ENCODE measurements at regions not wholly inside any gene's neighbourhood (a gene's known extent, or its start where the extent isn't known, plus 50 kb on each side); places are given as distances from the start of the nearest gene placed in this dataset.

DNA sequence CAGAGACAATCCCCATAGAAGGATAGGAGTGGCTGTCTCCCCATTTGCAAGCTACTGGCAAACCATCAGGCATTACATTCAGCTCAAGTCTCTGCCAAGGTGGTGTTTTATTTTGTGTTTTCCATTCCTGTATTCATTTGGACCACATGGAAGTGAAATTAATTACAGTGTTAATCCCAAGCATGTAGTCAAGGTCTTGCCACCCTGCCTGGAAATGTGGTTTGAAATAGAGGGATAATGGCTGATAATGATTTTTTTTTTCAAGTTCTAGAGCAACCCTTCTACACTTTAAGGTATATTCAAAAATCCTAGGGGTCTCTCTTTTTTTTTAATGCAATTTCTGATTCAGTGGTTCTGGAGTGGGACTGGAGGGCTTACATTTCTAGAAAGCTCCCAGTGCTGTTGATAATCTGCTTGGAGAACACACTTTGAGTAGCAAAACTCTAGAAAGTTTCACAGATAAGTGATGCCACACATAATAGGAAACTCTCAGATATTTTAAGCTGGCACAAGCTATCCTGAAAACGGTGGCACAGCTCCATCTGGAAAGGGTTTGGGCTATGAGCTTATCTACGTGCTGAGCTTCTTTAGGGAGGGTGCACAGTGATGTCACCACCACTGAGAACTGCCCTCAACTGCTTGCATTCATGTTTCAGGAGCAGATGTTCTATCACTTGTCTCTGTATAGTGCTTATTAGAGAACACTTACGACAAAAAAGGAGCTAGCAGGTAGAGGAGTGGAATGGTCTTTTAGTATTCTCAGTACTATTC is 140.1 kb upstream of the IL12A start:
- no peak for DNase-seq (ENCODE audit: low read depth)

DNA sequence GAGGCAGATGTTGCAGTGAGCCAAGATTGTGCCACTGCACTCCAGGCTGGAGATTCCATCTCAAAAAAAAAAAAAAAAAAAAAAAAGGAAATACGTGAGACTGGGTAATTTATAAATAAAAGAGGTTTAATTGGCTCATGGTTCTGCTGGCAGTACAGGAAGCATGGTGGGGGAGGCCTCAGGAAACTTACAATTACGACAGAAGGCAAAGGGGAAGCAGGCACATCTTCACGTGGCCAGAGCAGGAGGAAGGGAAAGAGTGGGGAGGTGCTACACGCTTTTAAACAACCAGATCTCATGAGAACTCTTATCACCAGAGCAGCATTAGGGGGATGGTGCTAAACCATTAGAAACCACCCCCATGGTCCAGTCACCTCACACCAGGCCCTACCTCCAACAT is 138.2 kb upstream of the IL12A start:
- no peak for DNase-seq (ENCODE audit: low read depth)

DNA sequence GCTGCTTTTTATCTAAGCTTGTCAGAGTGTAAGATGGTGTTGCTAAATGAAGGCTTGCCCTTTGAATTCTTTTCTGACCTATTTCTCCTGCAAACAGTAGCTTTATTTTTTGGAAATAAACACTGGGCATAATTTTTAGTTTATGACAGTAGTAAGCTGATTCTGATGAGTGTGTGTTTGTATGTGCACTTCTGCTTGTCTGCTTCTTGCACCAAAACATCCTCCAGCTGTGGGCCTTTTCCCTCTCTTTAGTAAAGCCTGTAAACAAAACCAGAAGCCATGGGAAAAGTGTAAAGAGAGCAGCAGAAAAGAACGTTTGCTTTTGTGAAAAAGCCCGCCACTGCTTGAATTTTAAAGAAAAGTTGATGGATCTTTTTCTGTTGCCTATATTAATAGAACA is 136.4 kb upstream of the IL12A start:
- no peak for DNase-seq (ENCODE audit: low read depth)

DNA sequence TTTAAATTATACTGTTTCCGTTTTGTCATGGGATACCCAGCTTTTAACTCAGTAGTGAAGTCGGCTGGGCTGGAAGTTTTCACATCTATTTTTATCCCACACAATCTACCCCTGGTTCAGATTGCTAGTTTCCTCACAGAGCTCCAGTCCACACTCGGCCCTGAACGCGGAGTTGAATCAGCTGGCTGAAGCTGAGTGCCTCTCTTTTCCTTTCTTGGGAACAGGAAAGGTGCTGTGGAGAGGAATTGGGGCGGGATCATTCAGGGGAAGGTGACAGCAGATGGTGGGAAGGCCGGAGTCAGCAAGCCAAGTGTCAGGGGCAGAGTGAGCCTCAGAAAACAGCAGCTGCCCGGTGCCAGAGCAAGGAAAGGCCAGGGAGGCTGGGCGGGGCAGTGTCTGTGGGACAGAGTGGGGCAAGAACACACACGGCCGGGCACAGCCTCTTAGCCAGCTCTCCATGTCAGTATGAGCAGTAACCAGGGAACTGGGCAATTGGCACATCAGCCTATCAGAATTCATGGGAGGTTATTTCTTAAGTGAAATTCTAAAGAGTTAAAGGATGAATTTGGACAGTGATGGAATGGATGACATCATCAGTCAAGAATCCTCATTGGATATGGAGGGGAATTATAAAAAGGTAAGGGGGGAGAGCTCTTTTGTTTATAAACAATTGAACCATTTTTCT is 135.7 kb upstream of the IL12A start:
- DNase-seq (ENCODE audit: low read depth), result no peak

DNA sequence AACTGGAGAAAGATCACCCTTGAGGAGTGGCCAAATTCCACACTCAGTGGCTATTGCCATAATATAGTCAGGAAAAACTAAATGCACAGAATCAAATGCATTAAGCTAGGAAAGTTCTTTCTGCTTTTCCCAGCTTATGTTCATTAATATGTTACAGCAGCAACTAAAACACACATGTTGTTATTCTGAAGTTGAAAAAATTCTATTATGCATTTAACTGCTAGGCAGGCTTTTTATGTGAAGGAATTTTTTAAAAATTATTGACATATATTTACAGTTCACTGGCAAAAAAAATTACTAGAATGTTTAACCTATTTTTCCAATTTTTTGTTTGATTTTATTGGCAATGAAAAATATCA is 135.2 kb upstream of the IL12A start:
- no peak for DNase-seq (ENCODE audit: low read depth)

DNA sequence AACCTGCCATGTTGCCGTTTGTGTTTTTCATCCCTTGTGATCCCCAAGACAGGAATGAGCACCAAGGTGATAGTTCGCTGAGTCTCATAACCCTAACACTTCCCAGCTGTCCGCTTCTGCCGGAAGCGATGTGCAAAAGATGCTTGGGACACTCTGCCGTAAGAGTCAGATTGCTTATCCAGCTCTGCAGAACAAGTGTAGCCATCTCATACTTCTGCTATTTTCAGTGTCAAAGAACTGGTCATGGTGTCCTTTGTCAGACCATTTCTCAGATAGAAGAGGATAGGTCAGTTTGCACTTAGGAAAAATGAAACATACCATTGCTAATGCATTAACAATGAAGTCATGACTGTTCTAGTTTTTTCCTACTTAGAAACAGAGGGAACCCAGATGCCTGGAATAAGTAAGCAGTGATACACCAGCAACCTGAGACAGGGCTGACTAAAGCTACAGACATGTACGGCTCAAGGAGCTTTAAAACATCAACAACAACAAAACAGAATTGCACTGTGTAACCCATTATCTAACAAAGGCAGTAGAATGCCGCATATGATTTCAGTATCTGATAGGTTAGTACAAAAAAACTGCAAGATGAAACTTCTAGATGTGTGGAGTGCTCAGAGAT is 134.0 kb upstream of the IL12A start:
- peak; percentile 87 for DNase-seq (ENCODE audit: low read depth)

DNA sequence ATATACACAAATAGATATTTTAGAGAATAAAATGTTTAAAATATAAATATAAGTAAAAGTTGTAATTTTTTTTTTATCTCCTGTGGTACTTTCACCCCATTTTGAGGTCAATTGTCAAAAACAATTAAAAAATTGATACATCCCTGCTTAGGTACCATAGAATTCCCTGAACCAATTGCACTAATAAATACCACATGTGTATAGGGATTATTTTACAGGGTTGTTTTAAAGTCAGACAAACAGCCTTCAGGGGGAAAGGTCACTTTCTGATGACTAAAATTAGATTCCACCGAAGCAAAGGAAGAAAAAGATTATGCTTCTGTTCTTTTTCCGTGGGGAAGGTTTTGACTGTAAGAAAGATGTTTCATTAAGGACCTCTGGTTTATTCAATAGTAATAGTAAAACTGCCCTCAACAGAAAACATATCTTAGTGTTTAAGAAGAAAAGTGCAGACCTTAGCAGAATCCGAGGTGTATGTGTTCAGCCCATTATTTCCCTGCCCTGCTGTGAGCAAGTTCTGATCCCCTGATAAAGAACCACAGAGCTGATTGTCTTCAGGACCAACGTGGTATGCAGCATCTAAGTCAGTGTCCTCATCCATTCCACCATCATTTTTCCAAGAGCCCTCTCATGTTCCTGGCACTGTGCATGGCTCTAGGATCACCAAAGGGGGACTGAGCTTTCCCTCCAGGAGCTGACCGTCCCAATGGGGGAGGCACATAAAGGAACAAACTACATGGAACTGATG is 132.9 kb upstream of the IL12A start:
- DNase-seq (ENCODE audit: low read depth), result no peak

DNA sequence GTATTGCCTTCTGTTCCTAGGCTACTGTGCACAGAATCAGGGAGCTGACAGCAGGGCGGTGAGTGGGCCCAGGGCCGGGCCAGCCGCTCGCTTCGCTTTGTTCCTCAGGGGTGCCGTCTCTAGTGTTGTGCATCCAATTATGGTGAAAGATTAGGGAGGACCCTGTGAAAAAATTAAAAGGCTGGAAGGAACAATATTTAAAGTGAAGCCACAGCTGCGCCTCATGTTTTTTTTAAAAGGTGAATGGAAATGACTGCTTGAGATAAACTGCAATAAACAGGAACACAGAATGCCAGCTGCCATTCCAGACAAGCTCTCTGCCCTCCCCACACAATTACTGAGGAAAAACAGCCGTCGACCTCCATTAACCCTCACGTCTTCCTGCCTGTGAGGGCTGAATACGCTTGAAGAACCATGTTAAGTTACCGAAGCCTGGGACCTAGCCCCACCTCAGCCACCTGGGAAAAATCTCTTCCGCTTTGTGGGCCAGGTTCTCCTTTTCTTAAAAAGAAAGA is 132.0 kb upstream of the IL12A start:
- DNase-seq (ENCODE audit: low read depth), result no peak

DNA sequence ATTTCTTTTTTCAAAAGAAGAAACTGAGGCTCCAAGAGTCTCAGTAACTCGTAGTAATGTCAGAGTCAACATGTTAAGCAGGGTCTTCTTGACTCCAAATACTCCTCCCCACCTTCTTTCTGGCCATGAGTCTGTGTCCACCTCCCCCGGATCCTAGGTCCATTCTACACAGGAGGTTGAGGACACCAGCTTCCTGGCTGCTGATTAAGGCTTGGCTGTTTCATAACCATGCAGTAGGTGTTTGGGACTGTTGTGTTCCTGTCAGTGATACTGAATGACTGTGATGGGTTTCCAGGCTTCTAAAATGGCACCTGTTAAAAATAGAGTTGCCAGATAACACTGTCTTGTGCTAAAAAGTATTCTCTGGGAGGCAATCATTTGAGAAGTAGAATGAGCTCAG is 130.8 kb upstream of the IL12A start:
- no peak for DNase-seq (ENCODE audit: low read depth)

DNA sequence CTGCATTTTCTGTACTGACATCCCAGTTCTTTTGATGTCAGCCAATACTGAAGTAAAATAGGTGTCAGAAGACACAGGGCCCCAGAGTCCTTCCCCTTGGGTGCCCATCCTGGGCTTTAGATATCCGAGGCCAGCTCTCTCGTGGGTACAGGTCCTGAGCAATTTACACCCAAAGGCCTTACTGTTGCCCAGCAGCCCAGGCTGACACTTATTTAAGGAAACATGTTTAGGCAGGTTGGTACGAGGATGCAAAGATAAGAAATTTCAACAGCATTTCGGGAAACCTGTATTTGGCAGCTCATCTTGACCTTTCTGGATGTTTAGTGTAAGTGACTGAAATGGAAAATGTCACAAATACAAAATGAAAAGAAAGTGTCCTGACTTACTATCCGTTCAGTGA is 130.0 kb upstream of the IL12A start:
- no peak for DNase-seq (ENCODE audit: low read depth)

DNA sequence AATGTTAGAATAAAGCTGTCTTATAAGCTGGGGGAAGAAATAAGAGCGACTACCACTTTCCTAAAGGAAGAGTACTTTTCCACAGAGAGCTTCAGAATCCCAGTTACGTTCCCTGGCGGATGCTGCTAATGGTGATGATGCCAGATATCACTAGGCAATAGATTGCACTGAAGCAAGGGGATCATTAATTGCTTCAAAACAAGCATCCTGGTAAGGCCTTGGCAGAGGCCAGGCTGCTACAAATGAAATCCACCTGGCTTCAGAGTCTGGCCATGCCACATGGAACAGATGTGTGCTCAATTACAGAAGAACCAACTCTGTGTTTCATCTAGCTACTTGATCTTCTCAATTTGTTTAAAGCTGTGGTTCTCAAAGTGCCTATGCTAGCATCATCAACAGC is 129.2 kb upstream of the IL12A start:
- no peak for DNase-seq (ENCODE audit: low read depth)

DNA sequence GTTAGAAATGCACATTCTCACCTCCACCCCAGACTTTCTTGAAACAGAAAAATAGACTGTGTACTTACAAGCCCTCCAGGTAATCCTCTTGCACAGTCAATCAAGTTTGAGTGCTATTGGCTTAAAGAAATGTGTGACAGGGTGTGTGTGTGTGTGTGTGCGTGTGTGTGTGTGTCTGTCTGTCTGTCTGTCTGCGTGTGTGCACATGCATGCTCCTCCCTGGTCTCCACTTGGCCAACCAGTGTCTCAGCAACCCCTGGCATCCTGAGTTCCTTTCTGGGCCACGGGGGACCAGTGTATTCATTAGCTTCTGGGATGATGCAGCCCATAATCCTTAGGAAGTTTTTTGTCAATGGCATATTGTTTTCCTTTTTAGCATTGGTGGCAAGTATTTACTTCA is 128.8 kb upstream of the IL12A start:
- no peak for DNase-seq (ENCODE audit: low read depth)

DNA sequence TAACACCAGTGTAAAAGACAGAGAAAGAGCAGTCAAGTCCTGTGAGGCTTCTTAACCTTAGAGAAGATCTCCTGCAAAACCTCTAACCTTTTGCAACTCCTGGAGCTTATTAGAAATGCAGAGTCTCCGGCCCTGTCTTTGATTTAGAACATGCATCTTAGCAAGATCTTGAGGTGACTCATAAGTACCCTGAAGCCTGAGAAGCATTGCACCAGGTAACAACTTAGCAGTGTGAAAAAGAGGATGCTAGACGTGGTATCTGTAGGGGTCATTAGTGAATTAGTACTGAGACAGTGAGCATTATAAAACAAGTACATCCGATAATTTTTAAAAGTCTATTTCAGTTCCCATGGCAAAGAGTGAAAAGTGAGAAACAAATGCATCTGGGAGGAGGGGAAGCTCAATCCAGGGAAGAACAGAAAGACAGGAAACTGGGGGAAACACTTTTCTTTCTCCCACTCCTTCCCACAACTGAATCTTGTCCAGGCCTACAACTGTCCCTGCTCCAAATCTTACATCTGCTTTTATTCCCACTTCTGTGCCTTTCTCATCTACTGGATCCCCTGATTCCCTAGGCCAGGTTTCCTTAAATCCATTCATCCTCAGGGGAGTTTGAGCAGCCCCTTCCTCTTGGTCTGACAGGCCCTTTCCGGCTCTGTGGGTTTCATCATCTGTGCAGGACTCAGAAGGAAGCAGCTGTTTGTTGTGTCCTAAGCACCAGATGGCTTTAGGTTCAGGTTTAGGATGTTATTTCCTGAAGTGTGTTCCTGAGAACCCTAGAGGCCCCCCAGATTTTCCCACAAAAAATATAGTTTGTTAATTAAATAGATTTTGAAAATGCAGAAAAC is 128.1 kb upstream of the IL12A start:
- no peak for DNase-seq (ENCODE audit: low read depth)

DNA sequence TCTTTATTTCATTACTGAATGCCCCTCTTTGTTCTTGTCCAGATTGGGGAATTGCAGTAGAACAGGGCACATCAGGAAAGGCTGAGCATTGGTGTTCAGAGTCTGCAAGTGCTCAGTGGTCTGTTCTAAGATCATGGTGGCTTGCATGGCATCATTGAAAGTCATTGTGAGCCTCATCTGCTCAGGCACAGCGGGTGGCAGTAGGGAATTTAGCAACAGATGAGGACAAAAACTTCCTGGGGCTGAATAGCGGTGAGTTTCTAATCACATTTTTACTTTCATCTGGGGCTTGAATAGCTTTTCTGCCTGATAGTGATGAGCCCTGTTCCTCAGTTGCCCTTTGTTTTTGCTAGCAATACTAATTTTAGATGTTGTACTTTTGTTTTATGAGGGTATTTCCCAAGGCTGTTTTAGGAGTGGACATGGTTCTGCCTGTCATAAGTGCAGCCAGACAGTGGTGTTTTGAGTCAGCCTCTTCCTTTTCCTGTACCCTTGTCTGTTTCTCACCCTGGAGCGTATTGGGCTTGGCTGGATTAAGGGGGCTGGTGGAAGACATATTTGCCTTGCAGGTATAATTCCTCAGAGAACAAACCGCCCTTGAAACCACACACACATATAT is 127.2 kb upstream of the IL12A start:
- no peak for DNase-seq (ENCODE audit: low read depth)

DNA sequence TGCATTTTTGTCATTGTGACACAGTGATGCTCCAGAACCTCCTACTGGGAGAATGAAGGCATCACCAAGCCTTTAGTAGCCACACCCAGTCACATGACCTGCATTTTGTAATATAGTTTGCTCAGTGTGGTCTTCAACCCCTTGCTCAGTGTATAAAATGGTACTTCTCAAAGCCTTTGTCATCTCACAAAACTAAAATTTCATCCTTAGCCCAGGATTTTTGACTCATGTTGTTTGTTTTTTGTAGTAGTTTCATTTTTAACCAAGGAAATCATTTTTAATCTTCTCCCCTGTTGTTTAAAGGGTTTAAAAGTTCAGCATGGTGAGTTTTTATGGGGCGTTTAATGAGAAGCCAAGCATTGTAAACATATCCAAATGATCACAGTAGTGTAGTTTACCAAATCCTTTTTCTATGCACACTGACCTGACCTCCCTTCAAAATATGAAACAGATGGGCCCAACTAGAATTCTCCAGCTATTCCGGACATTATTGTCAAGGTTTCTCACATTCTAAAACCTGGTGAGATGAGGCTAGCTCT is 123.5 kb upstream of the IL12A start:
- DNase-seq (ENCODE audit: low read depth), result peak; percentile 28

DNA sequence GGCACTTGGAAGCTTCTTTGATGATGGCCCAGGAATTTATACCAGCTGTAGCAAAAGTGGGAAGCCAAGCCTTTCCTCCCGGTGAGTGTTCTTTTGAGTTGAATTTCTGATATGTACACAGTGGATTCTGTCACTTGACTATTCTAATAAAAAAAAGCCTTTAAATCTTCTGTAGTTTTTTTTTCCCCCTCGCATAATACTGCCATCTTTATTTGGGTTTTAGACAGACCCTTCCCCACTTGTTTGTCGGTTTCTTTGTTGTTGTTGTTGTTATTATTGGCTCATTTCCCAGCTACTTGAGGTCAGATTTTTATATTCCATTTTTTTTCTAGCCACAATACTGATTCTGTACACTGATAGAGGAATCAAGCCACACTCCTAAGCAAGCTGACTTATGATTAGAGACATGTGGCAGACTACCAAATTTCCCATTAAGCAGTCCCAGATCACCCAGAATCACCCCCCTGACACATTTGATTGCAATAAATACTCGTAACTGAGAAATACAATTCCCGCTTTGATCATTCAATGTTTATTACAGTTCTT is 122.4 kb upstream of the IL12A start:
- DNase-seq (ENCODE audit: low read depth), result no peak

DNA sequence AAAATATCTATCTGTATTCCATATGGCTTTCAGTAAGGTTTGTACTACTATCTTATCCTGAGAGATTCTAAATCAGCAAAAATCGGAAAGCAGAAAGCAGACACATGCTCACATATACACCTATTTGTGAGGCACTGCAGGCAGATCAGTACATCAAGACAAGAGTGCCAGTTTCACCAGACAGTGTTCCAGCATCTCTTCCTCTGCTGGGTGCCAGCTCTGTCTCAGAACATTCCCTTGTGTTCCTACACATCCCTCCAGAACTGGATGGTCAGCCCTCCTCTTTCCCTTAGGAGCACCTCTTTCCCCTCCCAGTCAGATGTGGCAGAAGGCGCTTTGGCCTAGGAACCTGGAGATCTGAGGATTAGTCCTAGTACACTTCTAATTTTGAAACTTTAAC is 121.3 kb upstream of the IL12A start:
- no peak for DNase-seq (ENCODE audit: low read depth)

DNA sequence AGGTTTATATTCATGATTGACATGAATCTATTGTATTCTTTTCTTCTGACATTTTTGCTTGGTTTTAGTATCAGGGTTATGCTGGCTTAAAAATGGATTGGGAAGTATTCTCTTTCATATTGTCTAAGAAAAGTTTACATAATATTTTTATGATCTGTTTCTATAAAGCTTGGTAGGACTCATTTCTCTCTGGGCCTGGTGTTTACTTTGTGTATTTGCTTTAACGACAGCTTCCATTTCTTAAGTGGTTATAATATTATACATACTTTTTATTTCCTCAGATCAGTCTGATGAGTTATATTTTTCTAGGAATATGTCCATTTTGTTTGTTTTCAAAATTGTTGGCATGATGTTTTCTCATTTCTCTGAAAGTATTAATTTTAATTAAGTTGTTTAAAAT is 117.9 kb upstream of the IL12A start:
- DNase-seq (ENCODE audit: low read depth), result no peak

DNA sequence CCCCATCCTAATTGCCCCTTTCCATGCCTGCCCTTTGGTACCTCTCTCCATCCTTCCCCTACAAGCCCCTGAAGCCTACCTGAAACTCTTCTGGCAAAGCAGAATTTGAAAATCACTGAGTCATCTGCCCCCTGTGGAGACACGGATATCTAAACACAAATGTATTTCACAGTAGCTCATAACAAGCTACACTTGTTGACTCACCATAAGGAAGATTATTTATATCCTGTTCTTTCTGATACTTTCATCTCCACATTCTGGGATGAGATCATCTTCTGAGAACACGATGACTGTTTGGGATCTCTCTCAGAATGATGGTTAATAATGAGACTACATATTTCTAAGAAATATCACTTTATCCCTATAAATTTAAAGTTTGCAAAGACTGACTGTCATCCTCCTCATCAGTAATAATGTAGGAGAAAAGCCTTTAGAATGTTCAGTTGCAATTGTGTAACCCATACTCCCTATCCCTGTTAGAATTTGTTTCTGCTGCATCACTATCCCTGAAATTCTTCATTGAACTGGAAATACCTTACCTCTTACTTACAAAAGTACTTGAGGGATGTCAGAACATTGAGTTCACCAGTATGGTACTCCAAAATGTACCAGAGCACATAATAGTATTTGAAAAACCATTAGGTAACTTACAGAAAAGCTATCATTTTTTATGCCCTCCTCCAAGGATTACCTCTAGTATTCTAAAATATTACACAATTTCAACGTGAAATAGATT is 116.1 kb upstream of the IL12A start:
- DNase-seq (ENCODE audit: low read depth), result peak; percentile 67

DNA sequence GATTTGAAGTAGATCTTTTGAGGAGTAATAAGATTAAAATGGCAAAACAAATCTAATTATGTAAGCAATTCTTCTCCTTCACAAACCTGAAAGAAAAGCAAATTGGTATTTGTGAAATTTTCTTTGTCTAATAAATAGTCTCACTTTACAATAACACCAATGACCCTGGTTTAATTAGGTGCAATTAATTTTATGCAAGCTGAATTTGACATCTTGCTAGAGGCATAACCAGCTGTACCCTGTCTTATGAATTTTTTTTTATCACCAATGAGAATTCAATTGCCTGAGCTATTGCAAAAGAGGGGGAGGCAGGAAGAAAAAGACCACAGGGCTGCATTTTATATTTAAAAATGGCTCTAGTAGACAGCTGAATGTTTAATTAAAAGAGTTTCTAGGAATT is 113.5 kb upstream of the IL12A start:
- DNase-seq (ENCODE audit: low read depth), result no peak

Measured in fibroblast of the conjunctiva (primary cell).